Stromal cell of bone marrow (primary cell): ENCODE measurements at regions not wholly inside any gene's neighbourhood (a gene's known extent, or its start where the extent isn't known, plus 50 kb on each side); places are given as distances from the start of the nearest gene placed in this dataset.
A peak's percentile ranks its signal among the peaks of the same experiment; 100 is the strongest.

Experiments
- DNase-seq: peaks from one replicate; pipeline ENCODE4 v3.0.0-alpha.2; 2012; ENCODE audit warnings: low read depth

DNA sequence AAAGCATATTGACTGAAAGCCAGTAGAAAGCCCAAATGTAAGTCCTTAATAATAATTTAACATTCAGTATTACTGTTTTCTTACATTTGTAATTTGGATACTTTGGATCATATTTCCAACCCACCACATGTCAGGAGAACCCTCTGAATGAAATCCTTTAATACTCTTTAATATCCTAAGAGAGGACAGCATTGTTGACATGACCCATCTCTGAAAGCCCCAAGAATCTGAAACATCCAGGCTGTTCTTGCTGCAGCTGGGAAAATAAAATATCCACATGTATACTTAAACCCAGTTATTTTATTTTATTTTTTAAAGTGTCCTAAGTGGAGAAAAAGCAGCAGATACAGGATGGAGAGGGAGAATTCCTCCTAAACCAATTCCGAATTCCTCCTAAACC, 130.8 kb upstream of the RIPOR2 start:
- no peak for DNase-seq

DNA sequence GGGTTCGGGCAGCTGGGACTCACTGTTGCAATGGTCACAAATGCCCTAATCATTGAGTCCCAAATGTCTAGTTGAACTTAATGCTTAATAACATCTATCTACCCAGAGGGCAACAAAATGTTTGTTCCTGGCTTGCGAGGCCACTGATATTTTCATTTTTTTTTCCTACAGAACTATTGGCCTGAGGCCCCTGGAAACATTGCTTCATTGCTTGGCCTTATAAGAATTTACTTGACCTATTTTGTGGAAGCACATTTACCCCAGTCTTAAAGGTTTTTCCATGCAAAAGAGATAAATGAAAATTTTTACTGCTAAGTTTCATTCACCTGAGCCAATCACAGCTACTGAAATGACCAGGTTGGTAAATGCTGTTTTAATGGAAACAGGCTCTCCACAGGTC, 133.1 kb upstream of the RIPOR2 start:
- no peak for DNase-seq

DNA sequence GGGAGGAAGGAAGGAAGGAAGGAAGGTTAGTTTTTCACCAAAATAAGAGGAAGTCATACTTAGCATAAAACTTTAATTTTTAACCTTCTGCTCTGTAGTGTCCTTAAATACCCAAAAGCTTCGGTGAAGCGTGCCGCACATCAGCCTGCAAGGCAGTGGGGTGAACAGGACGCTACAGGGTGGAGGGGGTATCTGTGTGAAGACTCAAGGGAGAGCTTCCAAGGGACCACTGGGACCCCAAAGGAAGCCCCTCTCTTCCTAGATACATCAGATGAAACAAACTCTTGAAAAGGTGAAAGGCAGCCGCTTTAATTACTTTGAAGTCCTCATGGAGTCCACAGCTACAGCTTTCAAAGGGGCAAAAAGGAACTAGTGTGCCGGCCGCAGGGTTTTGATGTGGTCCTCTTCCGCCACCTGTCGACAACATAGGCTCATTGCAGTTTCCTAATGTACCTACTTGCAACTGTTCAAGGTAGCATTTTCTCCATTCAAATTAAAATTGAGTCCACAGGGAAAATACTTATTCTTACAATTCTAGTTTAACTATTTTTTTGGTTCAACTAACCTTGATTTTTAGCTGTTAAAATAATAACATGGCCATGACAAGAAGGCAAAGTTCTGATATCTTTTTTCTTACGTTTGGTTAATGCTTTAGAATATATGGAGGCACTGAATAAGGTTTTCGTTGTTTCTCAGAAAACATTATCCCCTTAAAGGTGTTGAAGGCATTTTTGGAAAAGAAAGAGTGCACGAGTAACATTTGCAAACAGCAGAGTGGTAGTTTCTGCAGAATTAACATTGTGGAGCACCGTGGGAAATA, 135.0 kb upstream of the RIPOR2 start:
- peak; percentile 54 for DNase-seq

DNA sequence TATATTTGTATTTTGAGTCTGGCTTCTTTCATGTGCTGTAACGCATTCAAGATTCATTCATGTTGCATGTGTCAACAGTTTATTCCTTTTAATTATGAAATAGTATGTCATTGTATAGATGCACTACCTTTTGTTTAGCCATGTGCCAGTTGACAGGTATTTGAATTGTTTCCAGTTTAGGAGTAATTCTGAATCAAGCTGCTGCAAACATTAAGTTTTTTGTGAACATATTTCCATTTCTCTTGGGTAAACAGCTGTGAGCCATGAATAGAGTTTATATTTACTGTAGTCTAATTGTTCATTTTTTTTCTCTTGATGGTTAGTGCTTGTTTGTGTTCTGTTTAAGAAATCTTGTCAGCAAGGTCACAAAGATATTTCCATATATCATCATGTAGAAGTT, 142.4 kb upstream of the RIPOR2 start:
- no peak for DNase-seq

DNA sequence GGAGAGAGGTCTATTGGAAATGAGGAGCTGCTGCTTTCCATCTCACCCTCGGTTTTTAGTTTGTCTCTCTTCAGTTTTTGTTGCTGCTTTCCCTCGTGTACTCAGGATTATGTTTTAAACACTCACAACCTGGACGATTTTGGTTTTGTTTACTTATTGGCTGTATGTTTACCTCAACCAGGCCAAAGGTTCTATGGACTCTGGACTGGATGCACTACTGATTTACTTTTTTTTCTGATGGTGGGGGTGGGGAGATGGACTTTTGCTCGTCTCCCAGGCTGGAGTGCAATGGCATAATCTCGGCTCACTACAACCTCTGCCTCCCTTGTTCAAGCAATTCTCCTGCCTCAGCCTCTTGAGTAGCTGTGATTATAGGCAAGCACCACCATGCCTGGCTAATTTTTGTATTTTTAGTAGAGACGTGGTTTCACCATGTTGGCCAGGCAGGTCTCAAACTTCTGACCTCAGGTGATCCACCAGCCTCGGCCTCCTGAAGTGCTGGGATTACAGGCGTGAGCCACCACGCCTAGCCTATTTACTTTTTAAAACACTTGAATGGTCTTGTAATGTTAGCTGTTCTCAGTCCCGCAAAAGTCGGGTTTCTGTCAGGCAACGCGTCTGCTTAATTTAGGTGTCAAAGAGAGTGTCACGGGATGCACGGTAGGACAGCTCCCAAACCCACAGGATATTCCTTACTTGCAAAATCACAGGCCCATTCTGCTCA, 148.2 kb upstream of the RIPOR2 start:
- no peak for DNase-seq

DNA sequence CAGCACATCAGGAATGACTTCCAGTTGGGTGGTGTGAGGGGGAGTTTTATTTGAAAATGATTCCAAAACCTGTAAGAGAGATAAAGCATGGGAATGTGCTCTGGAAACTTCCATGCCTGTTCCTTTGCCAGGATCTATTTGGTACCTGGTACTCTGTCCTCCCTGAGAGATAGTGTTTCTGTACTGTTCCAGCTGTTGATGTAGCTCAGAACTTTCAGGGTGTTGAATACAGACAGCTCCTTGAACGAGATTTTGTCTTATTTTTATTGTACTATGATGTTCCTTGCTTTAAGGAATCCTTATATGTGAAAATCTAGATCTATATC, 148.7 kb upstream of the RIPOR2 start:
- DNase-seq, result no peak

DNA sequence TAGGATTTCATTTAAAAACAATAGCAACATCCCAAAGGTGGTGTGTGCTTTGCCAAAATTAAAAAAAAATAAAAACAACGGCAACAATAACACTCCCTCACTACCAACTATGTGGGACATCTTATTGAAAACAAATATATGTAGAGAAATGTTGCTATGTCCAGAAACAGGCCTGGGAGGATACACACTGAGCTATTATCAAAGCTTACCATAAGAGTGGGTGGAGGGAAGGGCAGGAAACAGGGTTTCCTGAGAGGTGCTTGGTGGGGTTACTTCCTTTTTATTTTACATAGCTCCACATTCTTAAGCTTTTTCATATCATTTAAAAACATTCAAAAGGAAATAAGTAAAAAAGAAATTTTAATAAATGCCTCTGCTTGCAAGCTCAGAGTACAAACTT, 150.0 kb upstream of the RIPOR2 start:
- DNase-seq, result no peak

DNA sequence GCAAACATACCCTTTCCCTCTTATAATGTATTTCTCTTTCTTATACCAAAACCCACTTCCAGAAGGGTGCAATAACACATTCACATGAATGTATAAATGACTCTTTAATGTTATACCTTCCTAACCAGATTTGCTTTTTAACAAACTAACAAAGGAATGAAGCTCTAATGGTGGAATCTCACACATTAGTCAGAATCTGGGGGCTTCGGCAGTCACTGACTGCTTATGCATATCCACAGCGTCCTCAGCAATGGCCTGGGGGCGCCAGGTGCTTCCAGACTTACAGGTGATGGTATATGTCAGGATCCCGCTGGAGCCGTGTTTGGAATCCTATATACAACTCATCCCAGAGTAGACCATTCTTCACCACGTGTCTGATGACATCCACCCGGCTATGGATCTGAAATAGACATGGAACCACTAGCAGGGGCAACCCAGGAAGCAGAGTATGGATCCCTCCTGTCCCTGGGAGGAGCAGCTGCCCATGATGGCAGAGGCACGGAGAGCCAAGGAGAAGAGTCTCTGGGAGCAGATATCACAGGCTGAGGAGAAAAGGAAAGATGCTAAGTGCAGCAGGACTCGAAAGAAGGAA, 150.8 kb upstream of the RIPOR2 start:
- DNase-seq, result no peak

DNA sequence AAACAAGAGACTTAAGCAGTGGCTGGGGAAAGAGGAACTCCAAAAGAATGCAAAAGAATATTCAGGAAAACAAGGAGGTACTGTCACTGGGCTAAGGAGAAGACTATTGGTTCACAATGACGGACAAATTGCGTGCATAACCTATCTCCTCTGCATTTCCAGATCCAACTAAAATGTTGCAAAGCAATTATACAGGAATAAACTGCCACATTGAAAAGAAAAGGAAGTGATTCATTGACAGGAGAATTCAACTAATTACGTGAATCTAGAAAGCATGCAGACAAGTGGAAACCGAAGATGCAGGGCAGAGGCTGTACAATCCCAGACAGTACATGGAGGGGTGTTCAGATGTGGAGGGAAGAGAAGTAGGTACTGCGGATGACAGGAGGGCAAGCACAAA, 152.8 kb upstream of the RIPOR2 start:
- DNase-seq, result no peak

DNA sequence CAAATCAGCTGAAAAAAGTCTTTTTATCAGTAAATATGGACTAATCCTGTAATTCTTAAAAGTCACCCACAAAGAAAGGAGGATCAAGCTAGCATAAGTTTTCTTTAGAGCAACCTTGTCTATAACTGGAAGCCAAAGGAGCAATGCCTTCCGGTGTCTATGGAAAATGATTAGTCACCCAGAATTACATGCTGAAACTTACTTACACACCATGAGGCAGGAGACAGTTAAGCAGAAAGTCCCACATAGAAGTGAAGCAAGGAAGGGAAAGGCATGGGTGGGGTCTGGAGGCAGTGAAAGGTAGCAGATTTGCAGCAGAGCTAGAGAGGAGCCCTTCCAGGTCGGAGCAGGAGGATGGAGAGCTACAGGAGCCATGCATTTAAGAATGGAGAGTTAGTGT, 153.7 kb upstream of the RIPOR2 start:
- no peak for DNase-seq

DNA sequence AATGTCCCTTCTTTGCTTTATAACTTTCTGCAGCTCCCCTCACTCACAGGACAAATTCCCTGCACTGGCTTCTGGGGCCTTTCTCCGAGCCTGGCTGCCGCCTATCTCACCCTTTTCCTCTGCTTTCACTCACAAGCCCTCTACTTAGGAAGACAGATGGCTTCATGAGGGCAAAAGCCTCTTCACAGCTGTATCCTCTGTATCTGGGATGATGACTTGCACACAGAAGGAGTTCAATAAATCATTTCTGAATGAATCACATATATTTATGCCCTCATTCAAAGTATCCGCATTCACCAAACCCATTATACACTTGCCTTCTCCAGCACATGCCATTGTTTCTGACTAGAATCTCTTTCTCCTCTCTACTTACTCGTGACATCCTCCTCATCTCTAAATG, 159.0 kb upstream of the RIPOR2 start:
- DNase-seq, result no peak

DNA sequence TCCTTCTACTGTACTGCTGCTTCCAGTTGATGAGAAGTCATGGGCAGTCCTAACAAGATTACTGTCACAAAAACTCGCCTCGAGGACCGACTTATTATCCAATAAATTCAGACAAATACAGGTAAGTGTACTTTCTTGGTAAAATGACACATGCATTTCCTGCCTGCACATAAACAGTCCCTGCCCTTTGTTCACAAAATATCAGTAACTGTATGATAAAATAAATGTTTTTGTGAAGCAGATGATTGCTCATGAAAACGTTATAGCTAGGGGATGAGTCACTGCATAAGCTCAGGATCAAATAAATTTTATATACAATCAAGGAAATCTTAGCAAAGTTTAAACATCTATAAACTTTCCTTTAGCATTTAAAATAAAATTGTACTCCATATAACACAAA, 164.5 kb upstream of the RIPOR2 start:
- DNase-seq, result no peak

DNA sequence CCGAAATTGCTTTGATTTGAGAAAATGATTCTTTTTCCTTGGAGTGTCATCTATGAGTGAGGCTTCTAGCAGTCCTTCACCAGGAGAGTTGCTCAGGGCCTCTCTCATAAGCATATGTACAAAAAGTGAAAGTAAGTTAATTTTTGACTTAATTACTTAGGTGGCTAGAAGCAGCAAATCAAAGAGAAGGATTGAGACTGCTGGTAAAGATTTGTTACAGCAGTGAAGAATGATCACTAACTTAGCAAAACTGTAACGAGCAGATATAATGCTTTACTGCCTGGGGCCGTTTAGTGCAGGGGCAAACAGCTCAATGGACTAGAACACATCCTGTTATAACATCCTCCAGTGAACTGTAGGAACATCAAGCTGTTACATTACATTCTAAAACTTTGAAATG, 167.8 kb upstream of the RIPOR2 start:
- DNase-seq, result no peak

DNA sequence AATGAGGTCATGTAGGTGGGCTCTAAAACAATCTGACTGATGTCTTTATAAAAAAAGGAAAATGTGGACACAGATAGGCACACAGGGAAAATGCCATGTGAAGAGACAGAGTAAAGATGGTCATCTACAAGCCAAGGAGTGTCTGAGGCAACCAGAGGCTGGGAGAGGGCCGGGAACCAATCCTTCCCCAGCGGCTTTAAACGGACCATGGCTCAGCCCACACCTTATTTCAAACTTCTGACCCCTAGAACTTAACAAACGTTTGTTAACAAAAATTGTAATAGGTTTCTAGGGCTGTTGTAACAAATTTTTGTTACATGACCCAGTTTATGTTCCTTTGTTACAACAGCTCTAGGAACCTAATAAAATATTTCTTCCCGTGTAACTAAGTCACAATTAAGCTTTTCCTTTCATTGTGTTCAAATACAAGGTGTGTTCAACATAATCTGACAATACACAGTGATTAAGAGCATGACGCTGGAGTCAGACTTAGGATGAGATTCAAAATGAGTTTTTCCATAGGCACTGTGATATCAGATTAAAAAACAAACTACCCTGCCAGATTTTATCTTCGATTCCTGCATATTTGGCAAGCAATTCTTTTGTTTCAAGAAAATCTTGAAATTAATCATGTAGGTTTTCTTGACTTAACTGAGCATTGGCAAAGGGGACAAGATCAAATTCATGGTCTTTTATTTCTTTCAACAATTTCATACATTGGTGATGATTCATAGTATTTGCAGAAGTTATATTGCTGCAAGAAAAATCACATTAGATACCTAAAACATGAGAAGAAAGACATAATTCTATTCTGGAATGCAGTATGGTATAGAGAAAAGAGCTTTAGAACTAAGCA, 169.5 kb upstream of the RIPOR2 start:
- no peak for DNase-seq

DNA sequence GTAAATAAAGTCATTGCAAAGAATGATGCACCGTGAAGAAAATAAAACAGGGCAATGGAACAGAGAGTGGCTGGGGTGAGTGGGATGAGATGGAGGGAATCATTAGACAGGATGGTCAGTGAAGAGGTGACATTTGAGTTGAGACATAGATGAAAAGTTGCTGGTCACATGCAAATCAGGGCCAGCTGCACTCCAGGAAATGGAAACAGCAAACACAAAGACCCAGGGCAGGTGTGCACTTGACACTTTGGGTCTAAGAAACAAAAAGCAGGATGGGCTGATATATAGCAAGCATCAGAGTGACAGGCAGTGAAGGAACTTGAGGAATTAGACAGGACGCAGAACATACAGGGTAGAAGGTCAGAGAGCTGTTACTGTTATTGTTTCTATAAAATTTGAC, 171.5 kb upstream of the RIPOR2 start:
- DNase-seq, result no peak

DNA sequence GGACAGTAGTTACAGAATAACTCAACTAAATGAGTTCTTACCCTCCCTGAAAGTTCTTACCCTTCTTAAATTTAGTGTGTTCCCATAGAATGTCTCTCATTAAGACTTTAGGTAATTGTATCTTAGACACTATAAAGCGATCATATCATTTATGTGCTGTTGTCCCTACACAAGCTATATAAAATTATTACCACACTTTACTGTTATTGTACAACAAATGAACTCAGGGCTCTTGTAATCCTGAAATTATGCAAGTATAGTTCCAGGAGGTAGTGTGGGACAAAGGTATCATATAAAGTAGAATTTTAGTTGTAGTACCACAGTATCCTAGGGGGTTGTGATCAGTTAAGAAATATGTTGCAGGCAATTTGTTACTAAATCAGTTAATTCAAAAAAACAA, 167.4 kb upstream of the CARMIL1 start:
- no peak for DNase-seq

DNA sequence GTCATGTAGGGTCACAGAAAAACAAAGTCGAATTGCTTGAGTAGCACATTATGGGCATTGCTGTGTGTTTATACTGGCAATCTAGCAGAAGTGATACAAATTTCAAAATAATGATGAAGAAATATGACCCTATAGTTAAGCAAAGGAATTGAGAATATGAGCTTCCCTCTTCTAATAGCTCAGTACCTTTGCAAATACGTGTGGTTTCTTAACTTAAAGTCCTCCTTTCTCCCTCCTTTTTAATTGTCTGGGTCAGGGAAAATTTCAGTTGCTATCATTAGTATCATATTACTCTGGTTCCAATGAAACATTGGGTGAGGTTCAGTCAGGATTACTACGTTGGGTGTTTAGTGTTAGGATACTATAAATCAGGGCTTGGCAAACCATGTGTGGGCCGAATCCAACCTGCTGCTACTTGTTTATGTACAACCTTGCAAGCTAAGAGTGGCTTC, 166.8 kb upstream of the CARMIL1 start:
- DNase-seq, result no peak

DNA sequence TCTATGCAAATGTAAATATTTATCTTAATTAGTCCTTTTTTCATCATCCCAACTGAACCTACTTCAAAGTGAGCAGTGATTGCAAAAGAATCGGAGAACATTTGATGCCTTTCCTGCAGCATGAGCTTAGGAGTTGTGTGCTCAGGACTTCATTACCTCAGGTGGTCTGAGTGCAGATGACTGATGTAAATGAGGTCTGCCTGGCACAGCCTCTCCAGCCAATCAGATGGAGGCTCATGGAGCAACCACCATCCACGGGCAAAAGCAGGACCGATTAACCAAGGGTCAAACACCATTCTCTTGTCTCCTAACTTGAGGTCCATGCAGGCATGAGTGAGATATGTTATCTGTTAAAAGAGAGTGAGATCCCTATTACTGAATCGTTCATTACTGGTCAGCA, 165.7 kb upstream of the CARMIL1 start:
- DNase-seq, result no peak

DNA sequence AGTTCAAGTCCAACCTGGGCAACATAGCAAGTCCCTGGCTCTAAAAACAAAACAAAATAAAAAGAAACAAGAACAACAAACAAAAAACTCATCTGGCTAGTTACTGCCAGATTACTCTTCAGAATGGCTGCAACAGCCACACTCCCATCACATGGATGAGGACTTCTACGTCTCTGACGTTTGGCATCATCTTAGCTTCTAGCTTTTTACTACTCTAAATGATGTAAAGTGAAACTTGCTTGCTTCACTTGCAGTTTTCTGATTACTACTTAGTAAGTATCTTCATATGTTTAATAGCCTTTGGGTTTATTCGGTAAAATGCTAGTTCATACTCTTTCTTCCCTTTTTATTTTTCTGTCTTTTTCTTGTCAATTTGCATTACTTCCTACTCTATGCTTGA, 161.1 kb upstream of the CARMIL1 start:
- DNase-seq, result no peak

DNA sequence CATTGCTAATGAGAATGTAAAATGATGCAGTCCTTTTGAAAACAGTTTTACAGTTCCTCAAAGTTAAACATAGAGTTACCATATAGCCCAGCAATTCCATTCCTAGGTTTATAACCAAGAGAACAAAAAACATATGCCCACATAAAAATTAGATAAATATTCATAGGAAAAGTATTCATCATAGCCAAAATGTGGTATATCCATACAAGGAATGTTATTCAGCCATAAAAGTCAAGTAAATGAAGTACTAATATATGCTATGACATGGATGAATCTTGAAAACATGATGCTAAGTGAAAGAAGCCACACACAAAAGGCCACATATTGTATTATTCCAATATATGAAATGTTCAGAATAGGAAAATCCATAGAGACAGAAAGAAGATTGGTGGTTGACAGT, 158.0 kb upstream of the CARMIL1 start:
- DNase-seq, result no peak

DNA sequence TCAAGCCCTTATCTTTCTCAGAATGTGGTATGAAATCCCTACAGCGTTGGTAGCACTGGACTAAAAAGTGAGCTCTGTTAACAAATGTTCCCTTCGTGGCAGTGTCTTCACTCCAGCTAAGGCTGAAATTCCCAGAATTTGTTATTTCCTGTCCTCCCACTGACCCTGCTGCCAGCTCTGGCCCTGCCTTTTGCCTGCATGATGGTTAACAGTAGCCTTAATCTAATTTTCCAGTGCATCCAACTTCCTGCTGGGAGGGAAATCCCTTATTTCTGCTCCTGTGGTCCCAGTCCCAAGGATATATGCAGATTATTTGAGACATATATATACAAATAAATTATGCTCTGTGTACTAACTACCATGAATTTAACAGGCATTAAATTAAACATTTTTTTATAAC, 157.2 kb upstream of the CARMIL1 start:
- DNase-seq, result no peak

DNA sequence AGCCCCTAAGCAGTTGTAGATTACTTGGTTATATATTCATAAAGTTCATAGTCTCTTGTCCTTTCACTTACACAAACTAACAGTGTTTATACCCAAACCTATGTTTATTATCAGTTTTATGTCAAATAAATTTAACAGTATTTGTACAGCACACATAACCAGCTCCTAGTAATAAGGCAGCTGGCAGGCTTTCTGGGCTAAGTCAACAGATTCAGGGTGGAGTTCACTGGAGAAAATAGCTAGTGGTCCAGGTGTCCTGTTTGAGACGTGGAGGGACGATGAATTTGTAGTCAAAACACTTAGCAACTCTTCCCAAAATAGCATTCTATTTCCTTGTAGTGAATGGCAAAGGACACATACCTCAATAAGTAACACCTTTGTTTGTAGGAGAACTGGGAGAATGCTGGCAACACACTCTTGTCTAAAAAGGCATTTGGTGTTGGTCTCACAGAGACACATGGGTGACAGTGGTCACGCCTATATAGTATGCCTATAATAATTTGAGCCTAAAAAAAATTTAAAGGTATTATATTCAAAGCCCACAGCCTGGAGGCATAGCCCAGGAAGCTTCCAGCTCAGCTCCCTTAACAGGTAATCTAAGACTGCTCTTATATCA, 156.4 kb upstream of the CARMIL1 start:
- DNase-seq, result no peak
